ENCODE measurements at regions not wholly inside any gene's neighbourhood (a gene's known extent, or its start where the extent isn't known, plus 50 kb on each side); places are given as distances from the start of the nearest gene placed in this dataset.

DNA sequence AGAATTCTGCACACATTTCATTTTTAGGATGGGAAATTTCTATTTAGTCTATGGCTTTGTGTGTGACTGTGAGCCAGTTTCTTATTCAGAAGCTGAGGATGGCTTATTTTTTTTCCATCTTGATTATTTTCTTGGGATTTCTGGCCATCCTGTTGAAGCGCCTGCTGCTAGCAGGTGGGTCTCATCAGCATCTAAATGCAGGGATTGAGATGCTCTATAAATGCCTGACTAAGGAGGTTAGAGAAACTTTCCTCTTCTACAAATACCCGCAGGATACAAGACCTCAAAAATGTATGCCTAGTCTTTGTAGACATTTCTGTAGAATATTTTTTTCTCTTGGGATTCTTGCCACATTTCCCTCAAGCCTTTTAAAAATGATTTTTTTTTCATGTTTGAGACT lies 138.0 kb upstream of the CCN2 start:
- CTCF ChIA-PET = no interaction called here
- TF ChIP-seq, protein P1, sequence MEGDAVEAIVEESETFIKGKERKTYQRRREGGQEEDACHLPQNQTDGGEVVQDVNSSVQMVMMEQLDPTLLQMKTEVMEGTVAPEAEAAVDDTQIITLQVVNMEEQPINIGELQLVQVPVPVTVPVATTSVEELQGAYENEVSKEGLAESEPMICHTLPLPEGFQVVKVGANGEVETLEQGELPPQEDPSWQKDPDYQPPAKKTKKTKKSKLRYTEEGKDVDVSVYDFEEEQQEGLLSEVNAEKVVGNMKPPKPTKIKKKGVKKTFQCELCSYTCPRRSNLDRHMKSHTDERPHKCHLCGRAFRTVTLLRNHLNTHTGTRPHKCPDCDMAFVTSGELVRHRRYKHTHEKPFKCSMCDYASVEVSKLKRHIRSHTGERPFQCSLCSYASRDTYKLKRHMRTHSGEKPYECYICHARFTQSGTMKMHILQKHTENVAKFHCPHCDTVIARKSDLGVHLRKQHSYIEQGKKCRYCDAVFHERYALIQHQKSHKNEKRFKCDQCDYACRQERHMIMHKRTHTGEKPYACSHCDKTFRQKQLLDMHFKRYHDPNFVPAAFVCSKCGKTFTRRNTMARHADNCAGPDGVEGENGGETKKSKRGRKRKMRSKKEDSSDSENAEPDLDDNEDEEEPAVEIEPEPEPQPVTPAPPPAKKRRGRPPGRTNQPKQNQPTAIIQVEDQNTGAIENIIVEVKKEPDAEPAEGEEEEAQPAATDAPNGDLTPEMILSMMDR (IDR thresholded peaks at IDR 0.05; ENCODE audit: control extremely low read depth, extremely low read depth, low read depth, missing control alignments) = no peak
- POLR2A ChIA-PET = no interaction called here
- DNase-seq (ENCODE audit: extremely low spot score) = no peak

DNA sequence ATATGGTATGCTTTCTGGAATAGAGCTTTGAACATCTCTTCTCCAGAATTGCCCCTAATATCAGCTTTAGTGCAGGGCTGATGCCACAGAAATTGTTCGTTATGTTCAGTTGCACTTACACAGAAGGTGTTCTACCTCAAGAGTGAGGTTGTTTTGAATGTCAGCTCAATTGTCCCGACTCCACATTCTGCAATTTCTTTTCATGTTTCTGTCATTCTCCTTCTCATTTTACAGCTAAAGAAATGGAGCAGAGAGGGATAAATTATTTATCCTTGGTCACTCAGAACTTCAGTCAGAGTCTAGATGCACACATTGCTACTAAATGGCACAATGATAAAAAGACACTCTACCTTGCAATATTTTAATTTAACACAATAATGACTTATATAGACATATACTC lies 137.0 kb upstream of the CCN2 start:
- no peak for DNase-seq (ENCODE audit: extremely low spot score)
- ChIA-PET CTCF (no interaction called here), POLR2A (no interaction called here)
- TF ChIP-seq, protein P1 (IDR thresholded peaks at IDR 0.05; ENCODE audit: control extremely low read depth, extremely low read depth, low read depth, missing control alignments) = no peak

DNA sequence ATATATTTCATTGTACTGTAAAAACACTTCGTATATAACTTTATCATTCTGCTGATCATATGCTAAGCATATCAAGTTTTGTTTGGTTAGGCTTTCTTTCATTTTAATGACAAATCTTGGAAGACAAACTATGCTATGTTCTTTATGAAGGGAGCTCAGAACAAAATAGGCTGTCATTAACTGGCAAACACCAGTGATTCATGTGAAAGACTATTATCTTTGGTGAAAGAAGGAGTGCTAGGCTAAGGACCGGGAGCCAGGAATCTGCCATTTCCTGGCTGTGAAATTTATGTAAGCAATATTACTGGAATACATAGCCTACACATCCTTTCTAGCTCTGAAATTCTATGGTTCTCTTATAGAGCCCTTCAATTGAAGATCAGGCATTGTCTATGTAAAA lies 136.2 kb upstream of the CCN2 start:
- DNase-seq (ENCODE audit: extremely low spot score) = no peak
- TF ChIP-seq, protein P1 (IDR thresholded peaks at IDR 0.05; ENCODE audit: control extremely low read depth, extremely low read depth, low read depth, missing control alignments) = no peak
- ChIA-PET POLR2A (no interaction called here), CTCF (interaction anchor here (0.8 kb wide), 1 partner anchor 37 kb away, joined by 3 read pairs; no protein-coding TSS in a partner anchor)

DNA sequence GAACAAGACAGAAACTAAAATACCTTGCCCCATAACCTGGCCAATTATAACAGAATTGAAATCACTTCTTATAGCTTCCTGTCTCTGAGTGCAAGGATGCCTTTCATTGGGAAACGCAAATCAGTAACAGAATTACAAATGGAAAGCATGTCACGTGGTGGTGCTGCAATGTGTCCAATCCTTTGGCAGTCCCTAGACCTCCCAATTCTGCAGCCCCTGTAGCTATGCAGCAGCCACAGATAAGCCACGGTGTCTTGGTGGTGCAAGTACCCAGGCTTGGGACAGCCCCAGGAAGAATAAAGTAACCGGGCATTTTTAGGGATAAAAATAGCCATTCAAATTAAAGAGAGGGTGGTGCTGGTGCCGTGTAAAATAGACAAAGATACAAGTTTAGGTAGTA lies 134.6 kb upstream of the CCN2 start:
- TF ChIP-seq, protein P1 (IDR thresholded peaks at IDR 0.05; ENCODE audit: control extremely low read depth, extremely low read depth, low read depth, missing control alignments) = no peak
- CTCF ChIA-PET = interaction anchor here (1.3 kb wide), 1 partner anchor 10 kb away, joined by 3 read pairs; no protein-coding TSS in a partner anchor
- POLR2A ChIA-PET = no interaction called here

DNA sequence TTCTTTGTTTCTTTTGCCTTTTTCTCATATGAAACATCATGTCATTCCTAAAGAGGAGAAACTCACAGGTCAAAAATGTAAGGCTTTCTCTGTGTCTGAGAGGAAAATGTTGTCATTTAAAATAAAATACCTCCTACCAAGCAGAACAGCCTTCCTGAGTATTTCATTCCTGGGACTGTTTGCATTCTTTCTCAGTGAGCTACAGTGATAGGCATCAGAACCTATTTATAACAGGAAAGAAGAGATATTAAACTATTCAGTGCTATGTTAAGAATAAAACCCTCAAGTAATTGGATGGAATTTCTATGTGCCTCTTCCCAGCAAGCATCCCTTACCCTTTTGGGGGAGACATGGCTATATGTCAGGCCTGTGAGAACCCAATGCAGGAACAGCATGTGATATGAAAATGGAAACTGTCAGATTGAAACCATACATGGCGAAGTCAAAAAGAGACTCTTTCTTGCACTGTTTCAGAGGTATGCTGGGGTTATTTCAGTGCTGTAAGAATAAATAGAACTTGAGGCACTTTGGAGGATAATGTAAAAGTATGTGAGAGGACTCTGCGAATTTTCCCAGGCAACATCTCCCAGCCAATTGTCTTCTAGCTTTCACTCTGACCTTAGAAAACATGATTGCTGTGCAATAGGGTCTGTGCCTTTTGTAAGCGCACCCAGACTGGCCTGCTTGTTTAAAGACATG lies 133.8 kb upstream of the CCN2 start:
- POLR2A ChIA-PET = no interaction called here

More for the DNA sequence above, 134.6 kb upstream of the CCN2 start:
- DNase-seq (ENCODE audit: extremely low spot score) = no peak

DNA sequence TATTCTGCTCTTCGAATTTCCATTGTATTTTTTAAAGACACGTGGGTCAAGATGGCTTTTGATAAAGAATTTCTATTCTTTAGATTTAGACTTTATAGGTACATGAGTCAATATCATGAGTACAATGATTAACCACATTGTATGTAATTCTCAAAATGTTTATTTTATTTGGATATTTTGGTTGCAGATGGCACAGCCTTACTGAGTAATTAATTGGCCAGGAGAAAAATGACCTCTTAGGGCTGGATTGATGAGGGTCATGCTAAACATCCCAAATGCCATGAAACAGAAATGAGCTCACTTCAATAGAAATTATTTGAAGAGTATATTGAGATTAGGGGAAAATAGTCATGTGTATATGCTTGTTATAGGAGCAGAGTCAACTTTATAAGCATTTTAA lies 131.2 kb upstream of the CCN2 start:
- POLR2A ChIA-PET = no interaction called here
- DNase-seq (ENCODE audit: extremely low spot score) = no peak
- CTCF ChIA-PET = interaction anchor here (1.3 kb wide), 1 partner anchor 10 kb away, joined by 3 read pairs; no protein-coding TSS in a partner anchor
- TF ChIP-seq, protein P1 (IDR thresholded peaks at IDR 0.05; ENCODE audit: control extremely low read depth, extremely low read depth, low read depth, missing control alignments) = no peak

More for the DNA sequence above, 133.8 kb upstream of the CCN2 start:
- TF ChIP-seq, protein P1 (IDR thresholded peaks at IDR 0.05; ENCODE audit: control extremely low read depth, extremely low read depth, low read depth, missing control alignments) = no peak
- peak; percentile 15 for DNase-seq (ENCODE audit: extremely low spot score)
- CTCF ChIA-PET = interaction anchor here (1.3 kb wide), 1 partner anchor 11 kb away, joined by 3 read pairs; no protein-coding TSS in a partner anchor

Data from GM10248 (cell line).